Activated T-helper 17 cell treated with anti-CD3 and anti-CD28 coated beads, Interleukin-2, amount 50 U/mL, for 72 hours (primary cell): ENCODE measurements at regions not wholly inside any gene's neighbourhood (a gene's known extent, or its start where the extent isn't known, plus 50 kb on each side); places are given as distances from the start of the nearest gene placed in this dataset.
"Not testable (repeated sequence)": the region's sequence is repeated elsewhere in the genome, so short reads cannot be mapped to it uniquely, and the experiment has no call there.

Source experiments
- ATAC-seq: fragments of 150-1000 bp; cut with Tn5 transposase; replicated peaks from 2 replicates; pipeline ENCODE4 v1.10.0; 2021; ENCODE audit warnings: mild to moderate bottlenecking, moderate library complexity
- H3K27ac Mint-ChIP-seq: one replicate; pipeline ENCODE4 v1.8.0; 2022; ENCODE audit warnings: mixed read lengths
- H3K27me3 Mint-ChIP-seq: one replicate; pipeline ENCODE4 v1.8.0; 2022; ENCODE audit warnings: mixed read lengths
- H3K36me3 Mint-ChIP-seq: one replicate; pipeline ENCODE4 v1.8.0; 2022; ENCODE audit warnings: low read depth, mild to moderate bottlenecking, mixed read lengths
- H3K4me1 Mint-ChIP-seq: one replicate; pipeline ENCODE4 v1.8.0; 2022; ENCODE audit warnings: mixed read lengths
- H3K4me3 Mint-ChIP-seq: one replicate; pipeline ENCODE4 v1.8.0; 2022; ENCODE audit warnings: mild to moderate bottlenecking, mixed read lengths
- H3K9me3 Mint-ChIP-seq: one replicate; pipeline ENCODE4 v1.8.0; 2022; ENCODE audit warnings: mixed read lengths

DNA sequence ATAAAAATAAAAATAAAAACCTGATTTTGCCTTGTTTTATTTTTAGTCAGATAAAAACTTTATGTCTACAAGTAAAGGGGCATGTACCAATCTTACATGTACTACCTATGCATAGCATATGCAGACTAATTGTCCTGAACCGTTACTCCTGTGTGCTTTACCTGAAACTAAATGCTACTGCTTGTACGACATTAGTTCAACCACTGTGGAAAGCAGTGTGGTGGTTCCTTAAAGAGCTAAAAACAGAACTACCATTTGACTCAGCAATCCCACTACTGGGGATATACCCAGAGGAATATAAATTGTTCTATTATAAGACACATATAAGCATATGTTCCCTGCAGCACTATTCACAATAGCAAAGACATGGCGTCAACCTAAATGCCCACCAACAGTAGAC lies 426.0 kb upstream of the PMFBP1 start:
- H3K27ac Mint-ChIP-seq = no peak overlapping the region
- ATAC-seq = no peak
- no peaks in the 10 kb centered on the region for H3K36me3 Mint-ChIP-seq
- H3K27me3 Mint-ChIP-seq = no peaks in the 10 kb centered on the region
- no peak overlapping the region for H3K4me3 Mint-ChIP-seq
- no peaks in the 10 kb centered on the region for H3K4me1 Mint-ChIP-seq
- peaks cover 5% of the 10 kb centered on the region for H3K9me3 Mint-ChIP-seq

DNA sequence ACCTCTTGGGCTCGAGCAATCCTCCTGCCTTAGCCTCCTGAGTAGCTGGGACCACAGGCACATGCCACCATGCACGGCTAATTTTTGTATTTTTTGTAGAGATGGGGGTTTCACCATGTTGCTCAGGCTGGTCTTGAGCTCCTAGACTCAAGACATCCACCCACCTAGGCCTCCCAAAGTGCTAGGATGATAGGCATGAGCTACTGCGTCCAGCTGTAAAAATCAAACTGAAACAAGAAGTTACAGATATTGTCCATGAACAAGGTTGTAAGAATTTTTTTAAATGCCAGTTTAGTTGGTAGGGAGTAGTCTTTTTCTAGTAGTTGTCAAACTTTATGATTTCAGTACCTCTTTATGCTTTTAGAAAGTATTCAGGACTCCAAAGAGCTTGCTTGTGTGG lies 424.4 kb upstream of the PMFBP1 start:
- no peak for ATAC-seq
- Mint-ChIP-seq H3K36me3 (no peaks in the 10 kb centered on the region), H3K9me3 (peaks cover 5% of the 10 kb centered on the region), H3K27ac (no peak overlapping the region), H3K27me3 (no peaks in the 10 kb centered on the region), H3K4me3 (no peak overlapping the region), H3K4me1 (no peaks in the 10 kb centered on the region)

DNA sequence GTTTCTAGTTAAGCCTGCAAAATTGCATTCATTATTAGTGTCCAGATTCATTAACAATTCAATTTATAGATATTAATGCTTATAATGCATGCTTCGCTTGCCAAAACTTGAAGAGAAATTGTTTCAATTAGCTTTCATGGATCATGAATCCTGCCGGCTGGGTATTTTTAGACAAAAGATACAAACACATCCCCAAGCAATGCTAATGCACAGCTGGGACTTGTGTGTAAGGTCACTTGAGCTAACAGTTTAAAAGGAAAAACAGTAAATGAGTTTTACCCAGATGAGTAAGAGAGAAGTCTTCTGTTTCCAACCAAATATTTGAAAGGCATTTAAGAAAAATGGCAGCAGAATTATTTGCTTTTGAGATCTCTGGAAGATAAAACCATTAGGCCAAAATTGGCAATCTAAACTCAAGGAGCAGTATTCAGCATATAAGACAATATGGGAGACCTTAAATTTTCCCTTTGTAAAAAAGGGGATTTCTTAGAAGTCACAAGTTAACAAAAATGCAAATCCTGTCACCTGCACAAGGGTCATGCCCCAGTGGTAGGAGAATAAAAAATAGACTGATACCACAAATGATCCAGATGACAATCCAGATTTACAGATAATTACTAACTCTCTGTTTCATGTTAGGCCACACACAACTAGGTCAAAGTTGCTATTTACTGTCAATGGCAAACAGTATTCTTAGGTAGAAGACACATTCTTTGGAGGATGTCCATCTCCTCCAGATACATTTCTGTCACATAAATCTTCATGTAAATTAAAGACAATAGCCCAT lies 418.4 kb upstream of the PMFBP1 start:
- Mint-ChIP-seq H3K27ac (no peak overlapping the region), H3K4me3 (no peak overlapping the region), H3K4me1 (no peaks in the 10 kb centered on the region), H3K36me3 (no peaks in the 10 kb centered on the region), H3K27me3 (no peaks in the 10 kb centered on the region), H3K9me3 (no peaks in the 10 kb centered on the region)
- ATAC-seq = no peak

DNA sequence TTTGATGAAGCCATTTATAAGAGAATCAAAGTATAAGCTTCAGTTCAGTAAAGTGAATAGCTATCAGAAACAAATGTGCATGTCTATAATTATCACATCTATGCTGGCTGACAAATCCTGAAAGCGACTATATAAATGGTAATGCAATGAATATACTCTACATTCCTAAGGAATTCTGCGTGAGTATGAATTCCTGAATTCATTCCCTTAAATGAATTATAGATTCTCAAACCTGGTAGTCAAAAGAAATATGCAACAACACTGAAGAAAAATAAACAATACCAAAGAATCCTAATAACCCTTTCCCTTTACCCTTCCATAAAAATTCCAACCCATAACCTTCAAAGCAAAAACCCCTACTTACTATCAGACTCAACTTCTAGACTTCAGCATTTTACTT lies 416.6 kb upstream of the PMFBP1 start:
- H3K36me3 Mint-ChIP-seq = no peaks in the 10 kb centered on the region
- H3K9me3 Mint-ChIP-seq = no peaks in the 10 kb centered on the region
- H3K27ac Mint-ChIP-seq = no peak overlapping the region
- no peaks in the 10 kb centered on the region for H3K4me1 Mint-ChIP-seq
- H3K4me3 Mint-ChIP-seq = no peak overlapping the region
- no peaks in the 10 kb centered on the region for H3K27me3 Mint-ChIP-seq
- no peak for ATAC-seq

DNA sequence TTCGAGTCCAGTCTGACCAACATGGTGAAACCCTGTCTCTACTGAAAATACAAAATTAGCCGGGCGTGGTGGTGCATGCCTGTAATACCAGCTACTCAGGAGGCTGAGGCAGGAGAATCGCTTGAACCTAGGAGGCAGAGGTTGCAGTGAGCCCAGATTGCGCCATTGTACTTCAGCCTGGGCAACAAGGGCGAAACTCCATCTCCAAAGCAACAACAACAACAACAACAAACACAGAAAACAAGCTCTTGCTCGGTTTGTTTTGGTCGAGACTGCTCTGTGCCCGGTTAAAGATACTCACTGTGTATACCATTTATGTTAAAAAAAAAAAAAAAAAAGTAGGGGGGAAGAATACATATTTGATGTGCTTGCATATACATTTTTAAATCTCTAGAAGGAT lies 406.1 kb upstream of the PMFBP1 start:
- not testable (repeated sequence) for H3K9me3 Mint-ChIP-seq, H3K27me3 Mint-ChIP-seq, H3K4me3 Mint-ChIP-seq, H3K27ac Mint-ChIP-seq, ATAC-seq, H3K4me1 Mint-ChIP-seq, H3K36me3 Mint-ChIP-seq

DNA sequence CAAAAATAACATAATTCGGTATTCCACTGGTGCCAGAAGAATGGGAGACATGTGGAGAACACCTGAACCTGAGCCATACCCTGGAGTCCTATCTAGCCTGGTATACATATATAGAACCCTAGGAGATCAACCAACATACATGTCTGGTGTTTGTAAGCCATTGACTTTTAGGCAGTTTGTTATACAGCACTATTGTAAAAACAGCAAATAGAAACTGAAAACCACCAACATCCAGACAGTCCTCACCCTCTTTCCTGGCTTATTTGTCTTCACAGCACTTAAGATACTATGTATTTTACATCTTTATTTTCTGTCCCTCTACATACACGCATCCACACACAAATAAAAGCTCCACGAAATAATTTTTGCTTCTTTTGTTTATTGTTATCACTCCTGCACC lies 404.2 kb upstream of the PMFBP1 start:
- H3K36me3 Mint-ChIP-seq = no peaks in the 10 kb centered on the region
- H3K9me3 Mint-ChIP-seq = no peaks in the 10 kb centered on the region
- no peaks in the 10 kb centered on the region for H3K4me1 Mint-ChIP-seq
- no peaks in the 10 kb centered on the region for H3K27me3 Mint-ChIP-seq
- H3K27ac Mint-ChIP-seq = no peak overlapping the region
- no peak overlapping the region for H3K4me3 Mint-ChIP-seq
- ATAC-seq = no peak

DNA sequence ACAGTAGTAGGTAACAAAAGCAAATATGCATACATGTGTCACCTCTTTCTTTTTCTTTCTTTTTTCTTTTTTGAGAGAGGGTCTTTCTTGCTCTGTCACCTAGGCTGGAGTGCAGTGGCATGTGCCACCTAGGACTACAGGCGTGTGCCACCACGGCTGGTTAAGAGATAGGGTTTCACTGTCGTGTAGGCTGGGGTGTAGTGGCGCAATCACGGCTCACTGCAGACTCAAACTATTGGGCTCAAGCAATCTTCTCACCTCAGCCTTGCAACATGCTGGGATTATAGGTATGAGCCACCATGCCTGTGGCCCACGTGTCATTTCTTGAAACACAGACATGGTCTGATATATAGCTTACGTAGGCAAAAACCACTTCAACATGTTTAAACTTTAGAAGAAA lies 397.7 kb upstream of the PMFBP1 start:
- no peak for ATAC-seq
- Mint-ChIP-seq H3K4me3 (no peak overlapping the region), H3K27ac (no peak overlapping the region), H3K27me3 (no peaks in the 10 kb centered on the region), H3K9me3 (no peaks in the 10 kb centered on the region), H3K4me1 (no peaks in the 10 kb centered on the region), H3K36me3 (no peaks in the 10 kb centered on the region)

DNA sequence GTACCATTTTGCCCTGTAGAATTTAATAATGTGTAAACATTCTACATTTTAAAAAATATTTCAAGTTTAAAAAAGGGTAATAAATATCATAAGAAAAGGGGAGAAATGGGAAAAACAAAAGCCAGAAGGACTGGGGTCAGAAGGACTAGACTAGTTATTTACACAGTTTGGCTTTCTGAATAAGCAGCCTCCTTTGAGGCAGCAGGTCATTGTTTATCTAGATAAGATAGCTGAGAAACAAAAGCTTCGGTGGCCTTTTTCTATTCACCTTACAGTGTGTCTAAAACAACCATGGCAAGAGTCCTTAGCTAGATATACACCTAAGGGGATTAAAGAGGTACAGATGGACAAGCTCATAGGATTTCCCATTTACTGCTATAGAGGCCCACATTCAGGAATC lies 396.5 kb upstream of the PMFBP1 start:
- Mint-ChIP-seq H3K4me1 (no peaks in the 10 kb centered on the region), H3K27ac (no peak overlapping the region), H3K9me3 (no peaks in the 10 kb centered on the region), H3K36me3 (no peaks in the 10 kb centered on the region), H3K27me3 (no peaks in the 10 kb centered on the region), H3K4me3 (no peak overlapping the region)
- no peak for ATAC-seq

DNA sequence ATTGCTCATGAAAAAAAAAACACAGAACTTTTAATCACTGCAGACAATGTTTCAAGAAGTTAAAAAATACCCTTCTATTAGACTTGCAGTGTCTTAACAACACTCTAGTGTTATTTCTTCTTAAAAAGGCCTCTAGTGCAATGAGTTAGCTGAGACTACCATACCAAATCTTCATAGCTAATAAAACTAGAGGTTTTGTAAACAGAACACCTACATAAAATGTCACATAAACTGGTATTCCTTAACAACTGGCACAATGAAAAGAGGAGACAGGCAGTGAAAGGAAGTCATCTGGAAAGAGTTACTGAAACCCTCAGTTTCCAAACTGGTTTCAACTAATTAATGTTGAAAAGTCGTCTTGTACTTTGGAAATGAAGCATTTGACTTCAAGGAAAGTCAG lies 394.2 kb upstream of the PMFBP1 start:
- Mint-ChIP-seq H3K4me3 (no peak overlapping the region), H3K27ac (no peak overlapping the region), H3K27me3 (no peaks in the 10 kb centered on the region), H3K36me3 (no peaks in the 10 kb centered on the region), H3K9me3 (no peaks in the 10 kb centered on the region), H3K4me1 (no peaks in the 10 kb centered on the region)
- ATAC-seq = no peak

DNA sequence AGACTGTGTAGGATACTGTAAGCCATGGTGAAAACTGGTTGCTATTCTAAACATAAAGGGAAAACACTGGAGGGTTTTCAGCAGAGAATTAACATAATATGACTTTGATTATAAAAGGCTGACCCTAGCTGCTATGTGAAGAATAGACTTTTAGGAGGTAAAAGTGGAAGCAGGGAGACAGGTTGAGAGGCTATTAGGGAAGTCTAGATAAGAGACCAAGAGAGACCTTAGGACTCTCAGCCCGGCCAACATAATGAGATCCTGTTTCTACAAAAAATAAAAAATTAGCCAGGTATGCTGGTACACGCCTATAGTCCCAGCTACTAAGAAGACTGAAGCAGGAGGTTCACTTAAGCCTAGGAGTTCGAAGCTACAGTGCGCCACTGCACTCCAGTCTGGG lies 393.2 kb upstream of the PMFBP1 start:
- H3K4me1 Mint-ChIP-seq = no peaks in the 10 kb centered on the region
- no peak overlapping the region for H3K27ac Mint-ChIP-seq
- no peak overlapping the region for H3K4me3 Mint-ChIP-seq
- no peaks in the 10 kb centered on the region for H3K36me3 Mint-ChIP-seq
- H3K27me3 Mint-ChIP-seq = no peaks in the 10 kb centered on the region
- no peaks in the 10 kb centered on the region for H3K9me3 Mint-ChIP-seq
- no peak for ATAC-seq

DNA sequence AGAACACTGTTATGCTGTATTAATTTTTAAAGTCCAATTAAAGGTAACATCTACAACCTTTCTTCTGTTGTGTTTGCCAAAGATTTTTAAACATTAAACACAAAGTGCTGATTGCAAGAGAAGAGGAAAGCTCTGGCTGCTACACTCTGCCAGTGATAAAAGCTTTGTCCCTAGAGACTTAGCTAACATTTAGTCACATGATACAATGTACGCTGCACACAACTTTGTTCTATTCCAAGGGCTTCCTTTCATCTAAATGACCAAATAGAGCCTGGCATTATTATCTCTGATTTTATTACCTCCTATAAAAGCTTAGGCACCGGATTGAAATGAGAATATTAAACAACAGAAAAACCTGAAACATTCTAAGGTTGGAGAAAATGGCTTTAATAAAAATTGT lies 388.7 kb upstream of the PMFBP1 start:
- H3K4me1 Mint-ChIP-seq = no peaks in the 10 kb centered on the region
- H3K9me3 Mint-ChIP-seq = no peaks in the 10 kb centered on the region
- H3K36me3 Mint-ChIP-seq = no peaks in the 10 kb centered on the region
- H3K27ac Mint-ChIP-seq = no peak overlapping the region
- ATAC-seq = no peak
- no peaks in the 10 kb centered on the region for H3K27me3 Mint-ChIP-seq
- H3K4me3 Mint-ChIP-seq = no peak overlapping the region

DNA sequence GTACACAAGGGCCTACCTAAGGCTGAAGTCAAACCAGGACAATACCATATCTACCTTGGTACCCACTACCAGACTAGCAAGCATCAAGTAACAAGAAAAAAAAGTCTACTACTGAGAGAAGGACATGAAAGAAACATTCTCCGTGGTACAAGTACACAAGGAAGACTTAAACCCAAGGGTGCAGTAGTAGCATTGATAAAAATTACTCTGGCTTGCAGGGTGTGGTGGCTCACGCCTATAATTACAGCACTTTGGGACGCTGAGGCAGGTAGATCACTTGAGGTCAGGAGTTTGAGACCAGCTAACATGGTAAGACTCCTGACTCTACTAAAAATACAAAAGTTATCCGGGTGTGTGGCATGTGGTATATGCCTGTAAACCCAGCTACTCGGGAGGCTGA lies 386.5 kb upstream of the PMFBP1 start:
- H3K27me3 Mint-ChIP-seq = no peaks in the 10 kb centered on the region
- H3K9me3 Mint-ChIP-seq = no peaks in the 10 kb centered on the region
- no peaks in the 10 kb centered on the region for H3K36me3 Mint-ChIP-seq
- ATAC-seq = no peak
- no peaks in the 10 kb centered on the region for H3K4me1 Mint-ChIP-seq
- no peak overlapping the region for H3K27ac Mint-ChIP-seq
- no peak overlapping the region for H3K4me3 Mint-ChIP-seq

DNA sequence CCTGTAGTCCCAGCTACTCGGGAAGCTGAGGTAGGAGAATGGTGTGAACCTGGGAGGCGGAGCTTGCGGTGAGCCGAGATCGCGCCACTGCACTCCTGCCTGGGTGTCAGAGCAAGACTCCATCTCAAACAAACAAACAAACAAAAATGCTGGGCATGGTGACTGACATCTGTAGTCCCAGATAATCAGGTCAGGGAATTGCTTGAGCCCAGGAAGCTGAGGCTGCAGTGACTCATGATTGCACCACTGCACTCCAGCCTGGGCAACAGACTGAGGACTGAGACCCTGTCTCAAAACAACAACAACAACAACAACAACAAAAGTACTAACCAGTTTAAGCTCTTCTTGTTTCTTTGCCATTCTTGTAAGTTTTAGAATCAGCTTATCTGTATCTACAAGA lies 383.0 kb upstream of the PMFBP1 start:
- Mint-ChIP-seq H3K4me3 (no peak overlapping the region), H3K9me3 (peaks cover 5% of the 10 kb centered on the region), H3K27ac (no peak overlapping the region), H3K27me3 (no peaks in the 10 kb centered on the region), H3K36me3 (no peaks in the 10 kb centered on the region), H3K4me1 (no peaks in the 10 kb centered on the region)
- ATAC-seq = no peak

DNA sequence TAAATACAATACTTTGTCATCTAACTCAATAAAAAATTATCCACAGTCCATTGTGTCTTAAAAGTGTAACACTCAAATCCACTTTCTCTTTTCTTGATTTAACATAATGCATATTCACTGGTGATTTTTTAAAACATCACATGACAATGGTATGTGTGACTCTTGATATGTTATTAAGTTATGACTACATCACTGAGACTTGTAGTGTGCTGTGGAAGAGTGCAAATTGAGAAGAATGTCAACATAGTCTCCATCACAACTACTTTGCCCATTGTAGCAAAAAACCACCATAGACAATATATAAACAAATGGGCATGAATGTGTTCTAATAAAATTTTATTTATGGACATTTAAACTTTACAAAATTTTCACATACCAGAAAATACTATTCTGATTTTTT lies 380.7 kb upstream of the PMFBP1 start:
- Mint-ChIP-seq H3K36me3 (no peaks in the 10 kb centered on the region), H3K27me3 (no peaks in the 10 kb centered on the region), H3K9me3 (peaks cover 5% of the 10 kb centered on the region), H3K4me1 (no peaks in the 10 kb centered on the region), H3K27ac (no peak overlapping the region), H3K4me3 (no peak overlapping the region)
- ATAC-seq = no peak

DNA sequence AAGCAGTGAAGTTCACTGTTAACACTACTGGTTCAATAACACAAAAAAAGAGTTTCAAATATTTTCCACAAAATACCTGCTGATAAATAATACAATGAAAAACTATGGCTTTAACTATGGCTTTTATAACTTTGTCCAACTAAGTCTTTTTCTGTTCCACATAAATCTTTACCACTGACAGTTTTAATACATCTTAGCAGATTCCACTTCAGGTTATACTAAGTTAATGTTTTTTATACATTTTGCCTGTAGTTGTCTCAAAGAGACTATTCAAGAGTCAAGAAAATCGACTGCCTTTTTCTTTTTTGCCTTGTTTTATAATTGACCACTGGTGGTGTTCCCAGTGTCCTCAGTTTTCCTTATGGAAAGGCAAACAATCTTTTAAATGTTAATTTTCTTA lies 379.7 kb upstream of the PMFBP1 start:
- H3K4me3 Mint-ChIP-seq = no peak overlapping the region
- H3K9me3 Mint-ChIP-seq = peaks cover 5% of the 10 kb centered on the region
- H3K27ac Mint-ChIP-seq = no peak overlapping the region
- no peaks in the 10 kb centered on the region for H3K36me3 Mint-ChIP-seq
- H3K27me3 Mint-ChIP-seq = no peaks in the 10 kb centered on the region
- no peak for ATAC-seq
- no peaks in the 10 kb centered on the region for H3K4me1 Mint-ChIP-seq

DNA sequence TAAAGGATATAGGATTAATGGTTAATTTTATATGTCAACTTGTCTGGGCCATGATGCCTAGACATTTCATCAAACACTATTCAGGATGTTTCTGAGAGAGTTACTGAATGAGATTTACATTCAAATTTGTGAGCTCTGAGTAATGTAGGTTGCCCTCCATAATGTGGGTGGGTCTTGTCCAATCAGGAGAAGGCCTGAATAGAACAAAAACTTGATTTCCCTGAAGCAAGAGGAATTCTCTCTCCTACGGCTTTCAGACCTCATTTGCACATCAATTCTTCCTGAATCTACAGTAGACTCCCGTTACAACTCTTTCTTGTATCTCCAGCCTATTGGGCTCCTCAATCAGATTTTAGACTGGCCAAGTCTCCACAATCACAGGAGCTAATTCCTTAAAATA lies 377.9 kb upstream of the PMFBP1 start:
- no peak overlapping the region for H3K27ac Mint-ChIP-seq
- H3K4me1 Mint-ChIP-seq = no peaks in the 10 kb centered on the region
- H3K4me3 Mint-ChIP-seq = no peak overlapping the region
- no peaks in the 10 kb centered on the region for H3K27me3 Mint-ChIP-seq
- H3K9me3 Mint-ChIP-seq = peaks cover 5% of the 10 kb centered on the region
- H3K36me3 Mint-ChIP-seq = no peaks in the 10 kb centered on the region
- ATAC-seq = no peak
